AG04450 (cell line): ENCODE measurements at regions not wholly inside any gene's neighbourhood (a gene's known extent, or its start where the extent isn't known, plus 50 kb on each side); places are given as distances from the start of the nearest gene placed in this dataset.

Experiments
- CTCF ChIA-PET: fragments of 300-600, 350-600 bp; formaldehyde crosslinking; extraction: SDS; loops from one replicate; lab custom pipeline; 2022; ENCODE audit warnings: antibody characterized with exemption, inconsistent platforms; lab: Charles Lee
- POLR2A ChIA-PET: fragments of 350-600 bp; formaldehyde crosslinking; extraction: SDS; loops from one replicate; lab custom pipeline; 2021; ENCODE audit warnings: antibody characterized with exemption, inconsistent platforms; lab: Yijun Ruan, JAX
- DNase-seq: peaks from one replicate; pipeline ENCODE4 v3.0.0-alpha.2; 2011; ENCODE audit warnings: low read depth, low spot score
- H3K27ac ChIP-seq: one replicate; pipeline ENCODE4 v1.5.1; 2012; ENCODE audit warnings: low read depth, low read length, control low read depth
- H3K27me3 ChIP-seq: one replicate; pipeline ENCODE4 v1.6.0; 2012; ENCODE audit warnings: low read length; ENCODE audit not compliant: control insufficient read depth, insufficient read depth
- H3K4me3 ChIP-seq: 2 replicates; pipeline ENCODE4 v1.5.1; 2011; ENCODE audit warnings: mild to moderate bottlenecking, low read depth, low read length, control low read depth
- H3K9me3 ChIP-seq: 2 replicates; pipeline ENCODE4 v1.5.1; 2012; ENCODE audit warnings: low read length; ENCODE audit not compliant: control insufficient read depth, insufficient read depth
- CTCF ChIP-seq: IDR thresholded peaks from 2 replicates; pipeline ENCODE4 v1.5.1; 2011; ENCODE audit warnings: low read depth, low read length, control low read depth, inconsistent platforms

GRCh38 chr20:51259455-51259854, 236.5 kb upstream of the KCNG1 start:
- ChIA-PET POLR2A (no interaction called here), CTCF (no interaction called here)
- no peaks in the 10 kb centered on the region for H3K9me3 ChIP-seq
- no peak for DNase-seq
- no peak overlapping the region for H3K27ac ChIP-seq
- no peak overlapping the region for H3K4me3 ChIP-seq
- peaks cover 12% of the 10 kb centered on the region for H3K27me3 ChIP-seq
- no peak for TF ChIP-seq CTCF

DNA sequence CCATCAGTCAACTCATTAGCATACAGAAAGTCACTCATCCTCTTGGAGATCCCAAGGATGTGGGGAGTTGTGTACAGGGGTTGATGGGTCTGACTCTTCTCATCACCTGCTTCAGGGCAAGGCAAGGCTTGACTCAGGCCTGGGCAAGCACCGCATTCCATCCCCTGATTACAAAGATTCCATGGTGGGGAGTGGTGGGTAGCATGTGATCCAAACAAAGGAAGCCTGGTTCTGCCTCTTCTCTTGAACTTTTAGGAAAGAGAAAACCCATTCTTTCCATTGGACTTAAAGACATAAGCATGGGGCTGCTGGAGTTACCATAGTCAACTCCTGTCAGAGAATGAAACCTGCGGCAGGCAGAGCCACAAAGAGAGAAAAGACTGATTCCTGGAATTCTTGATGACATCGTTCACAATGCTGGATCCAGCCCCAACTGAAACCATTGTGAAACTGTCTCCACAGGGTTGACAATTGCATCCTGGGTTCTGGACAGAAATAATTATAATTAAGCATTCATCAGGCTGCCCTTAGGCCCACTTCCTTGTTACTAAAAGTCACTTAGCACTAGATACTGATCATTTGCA, 235.8 kb upstream of the KCNG1 start:
- ChIA-PET POLR2A (no interaction called here), CTCF (no interaction called here)
- no peaks in the 10 kb centered on the region for H3K9me3 ChIP-seq

DNA sequence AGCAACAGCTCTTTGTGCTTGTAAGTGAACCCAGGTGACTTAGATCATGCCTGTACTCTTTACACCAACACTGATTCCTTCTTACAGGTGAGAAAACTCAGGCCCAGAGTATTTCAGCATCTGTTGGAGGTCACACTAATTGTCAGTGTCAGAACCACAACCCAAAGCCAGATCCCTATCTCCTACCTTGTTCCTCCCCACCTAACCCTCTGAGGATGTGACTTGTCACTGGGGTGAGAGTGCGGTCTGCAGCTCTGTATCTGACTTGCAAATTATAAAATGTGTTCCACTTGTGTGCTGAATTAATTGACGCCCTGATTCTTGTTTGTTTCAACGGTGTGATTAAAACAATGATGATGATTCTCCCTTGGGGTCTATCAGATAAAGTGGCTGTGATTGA, 232.5 kb upstream of the KCNG1 start:
- Histone ChIP-seq H3K27me3 (peaks cover 35% of the 10 kb centered on the region), H3K27ac (no peak overlapping the region), H3K9me3 (no peaks in the 10 kb centered on the region; the same call in 1 of the 2 replicates), H3K4me3 (no peak overlapping the region)
- ChIA-PET CTCF (interaction anchor here (1.2 kb wide), 1 partner anchor 268 kb away, joined by 5 read pairs; no protein-coding TSS in a partner anchor), POLR2A (no interaction called here)
- no peak for TF ChIP-seq CTCF
- no peak for DNase-seq

More for the DNA sequence above, 235.8 kb upstream of the KCNG1 start:
- DNase-seq: no peak
- Histone ChIP-seq H3K27ac (no peak overlapping the region), H3K4me3 (no peak overlapping the region), H3K27me3 (peaks cover 17% of the 10 kb centered on the region)
- TF ChIP-seq CTCF: no peak

DNA sequence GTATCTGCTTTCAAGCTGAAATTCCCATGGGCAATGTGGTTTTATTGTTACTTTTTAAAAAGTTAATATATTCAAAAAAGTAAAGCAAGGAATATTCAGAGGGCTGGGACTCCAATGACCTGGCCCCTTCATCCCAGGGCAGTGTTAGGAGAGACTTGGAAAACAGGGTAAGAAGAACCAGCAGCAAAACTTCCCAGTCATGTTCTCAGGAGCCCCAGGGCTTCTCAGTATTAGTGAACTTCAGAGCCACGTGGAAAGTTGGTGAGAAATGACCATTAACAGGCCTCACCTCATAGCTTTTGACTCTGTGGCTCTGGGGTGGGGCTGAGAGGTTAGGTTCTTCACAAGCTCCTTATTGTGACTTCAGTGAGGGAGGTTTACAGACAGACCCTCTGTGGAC, 230.4 kb upstream of the KCNG1 start:
- TF ChIP-seq CTCF: no peak
- Histone ChIP-seq H3K27ac (no peak overlapping the region), H3K27me3 (peaks cover 41% of the 10 kb centered on the region), H3K9me3 (no peaks in the 10 kb centered on the region; the same call in 1 of the 2 replicates), H3K4me3 (no peak overlapping the region)
- DNase-seq: no peak
- CTCF ChIA-PET: interaction anchor here (0.6 kb wide), 1 partner anchor 54 kb away, joined by 5 read pairs; no protein-coding TSS in a partner anchor
- POLR2A ChIA-PET: no interaction called here

GRCh38 chr20:51249781-51250180, 226.9 kb upstream of the KCNG1 start:
- CTCF ChIA-PET: no interaction called here

More at GRCh38 chr20:51249781-51250180, 226.9 kb upstream of the KCNG1 start:
- Histone ChIP-seq H3K27ac (no peak overlapping the region), H3K4me3 (no peak overlapping the region), H3K9me3 (no peaks in the 10 kb centered on the region; the same call in 1 of the 2 replicates), H3K27me3 (peaks cover 48% of the 10 kb centered on the region)
- DNase-seq: no peak
- TF ChIP-seq CTCF: no peak
- POLR2A ChIA-PET: no interaction called here
